GM19397 (cell line): ENCODE measurements at regions not wholly inside any gene's neighbourhood (a gene's known extent, or its start where the extent isn't known, plus 50 kb on each side); places are given as distances from the start of the nearest gene placed in this dataset.

ENCODE experiments used
- ATAC-seq: cut with Tn5 transposase; IDR thresholded peaks from one replicate; pipeline ENCODE4 v1.9.1; 2021; ENCODE audit warnings: mild to moderate bottlenecking, moderate library complexity; ENCODE audit not compliant: unreplicated experiment

DNA sequence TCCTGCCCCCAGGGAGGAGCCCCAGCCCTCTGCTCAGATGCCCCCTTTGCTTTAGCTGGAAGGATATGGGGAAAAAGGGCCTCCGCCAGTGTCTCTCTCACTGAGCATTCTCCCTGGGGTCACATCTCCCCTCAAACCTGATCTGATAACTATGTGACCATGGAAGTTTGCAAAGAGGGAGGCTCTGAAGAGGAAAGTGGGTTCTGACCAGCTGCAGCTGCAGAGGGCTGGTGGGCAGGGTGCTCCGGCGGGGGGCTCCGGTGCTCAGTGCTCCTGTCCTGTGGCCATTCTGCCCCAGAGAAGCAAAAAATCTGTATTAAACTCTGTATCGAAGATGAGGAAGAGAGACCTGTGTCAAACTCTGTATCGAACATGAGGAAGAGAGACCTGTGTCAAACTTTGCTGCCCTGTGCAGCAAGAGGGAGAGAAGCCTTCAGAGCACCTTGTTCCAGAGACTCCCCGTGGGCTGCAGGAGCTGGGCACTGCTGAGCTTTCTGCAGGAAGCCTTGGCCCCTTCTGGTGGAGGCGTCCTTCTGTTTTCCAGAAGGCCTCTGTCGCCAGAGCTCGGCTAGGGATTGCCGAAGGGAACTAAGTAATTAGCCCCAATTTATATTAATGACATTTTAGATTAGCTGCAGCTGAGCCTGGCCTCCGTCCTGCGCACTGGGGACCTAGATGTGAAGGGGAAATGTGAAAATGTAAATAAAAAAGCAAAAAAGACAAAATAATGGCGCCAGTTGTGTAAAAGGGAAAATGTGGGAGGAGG, 186.2 kb upstream of the C1orf174 start:
- ATAC-seq, result no peak

DNA sequence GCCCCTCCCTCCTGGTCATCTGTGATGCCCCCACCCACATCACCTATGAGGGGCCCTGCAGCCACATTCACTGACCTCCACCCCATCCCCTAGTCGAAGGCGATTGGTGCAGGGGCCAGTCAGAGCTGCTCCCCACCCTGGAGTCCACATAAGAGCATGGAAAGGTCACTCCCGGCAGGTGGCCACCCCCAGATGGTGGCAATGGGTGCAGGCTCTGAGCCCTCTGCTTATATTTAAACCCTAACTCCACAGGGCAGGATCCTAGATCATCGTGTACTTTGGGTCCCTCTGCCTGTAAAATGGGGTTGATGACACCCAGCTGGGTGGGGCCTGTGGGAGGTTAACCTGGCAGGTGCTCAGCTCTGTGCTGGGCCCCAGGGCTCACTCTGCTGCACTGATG, 186.8 kb upstream of the C1orf174 start:
- ATAC-seq, result no peak

DNA sequence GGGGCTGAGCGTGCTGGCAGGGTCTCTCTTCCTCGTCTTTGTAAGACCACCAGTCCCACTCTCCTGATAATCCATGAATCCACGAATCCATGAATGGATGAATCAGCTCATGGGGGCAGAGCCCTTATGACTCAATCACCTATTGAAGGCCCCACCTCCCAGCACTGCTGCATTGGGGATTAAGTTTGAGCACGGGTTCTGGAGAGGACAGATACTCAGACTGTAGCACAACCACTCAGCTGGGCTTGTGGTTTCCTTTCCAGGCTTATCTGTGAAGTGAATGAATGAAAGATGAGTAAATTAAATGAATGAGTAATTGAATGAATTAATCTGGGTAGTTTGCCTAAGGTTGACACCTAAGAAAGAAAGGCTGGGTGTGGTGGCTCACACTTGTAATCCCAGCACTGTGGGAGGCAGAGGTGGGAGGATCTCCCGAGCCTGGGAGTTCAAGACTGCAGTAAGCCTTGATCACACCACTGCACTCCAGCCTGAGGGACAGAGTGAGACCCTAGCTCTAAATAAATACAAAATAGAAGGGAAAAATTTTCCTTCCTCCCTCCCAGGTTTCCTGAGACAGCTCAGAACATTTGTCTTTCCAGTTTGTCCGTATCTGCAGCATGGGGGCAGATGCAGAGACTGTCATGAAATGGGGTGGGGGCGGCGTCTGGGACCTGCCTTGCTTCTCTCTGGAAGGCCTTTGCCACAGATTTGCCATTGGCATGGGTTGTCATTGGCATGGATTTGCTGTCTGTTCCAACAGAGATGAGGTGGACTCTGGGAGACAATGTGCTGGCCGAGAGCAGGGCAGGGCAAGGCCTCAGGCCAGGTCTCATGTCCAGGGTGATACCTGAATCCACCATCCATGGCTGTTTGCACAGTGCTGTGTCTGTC, 187.7 kb upstream of the C1orf174 start:
- no peak for ATAC-seq

DNA sequence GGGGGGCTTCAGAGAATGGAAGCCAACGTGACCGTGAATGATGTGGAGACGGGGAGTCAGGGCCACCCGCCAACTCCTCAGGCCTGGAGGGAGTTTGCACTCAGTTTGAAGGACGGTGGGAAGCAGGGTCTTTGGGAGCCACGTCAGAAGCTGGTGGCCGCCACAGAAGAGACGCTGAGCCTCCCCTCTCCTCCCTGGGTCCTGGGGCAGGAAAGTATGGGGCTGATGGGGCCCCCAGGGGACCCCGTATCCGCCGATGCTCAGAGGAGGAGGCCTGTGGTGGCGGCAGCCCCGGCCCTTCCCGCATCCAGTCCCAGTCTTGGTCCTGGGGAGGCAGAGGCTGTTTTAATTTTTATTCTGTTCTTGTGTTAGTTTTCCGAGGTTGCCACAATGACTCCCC, 188.6 kb upstream of the C1orf174 start:
- no peak for ATAC-seq

DNA sequence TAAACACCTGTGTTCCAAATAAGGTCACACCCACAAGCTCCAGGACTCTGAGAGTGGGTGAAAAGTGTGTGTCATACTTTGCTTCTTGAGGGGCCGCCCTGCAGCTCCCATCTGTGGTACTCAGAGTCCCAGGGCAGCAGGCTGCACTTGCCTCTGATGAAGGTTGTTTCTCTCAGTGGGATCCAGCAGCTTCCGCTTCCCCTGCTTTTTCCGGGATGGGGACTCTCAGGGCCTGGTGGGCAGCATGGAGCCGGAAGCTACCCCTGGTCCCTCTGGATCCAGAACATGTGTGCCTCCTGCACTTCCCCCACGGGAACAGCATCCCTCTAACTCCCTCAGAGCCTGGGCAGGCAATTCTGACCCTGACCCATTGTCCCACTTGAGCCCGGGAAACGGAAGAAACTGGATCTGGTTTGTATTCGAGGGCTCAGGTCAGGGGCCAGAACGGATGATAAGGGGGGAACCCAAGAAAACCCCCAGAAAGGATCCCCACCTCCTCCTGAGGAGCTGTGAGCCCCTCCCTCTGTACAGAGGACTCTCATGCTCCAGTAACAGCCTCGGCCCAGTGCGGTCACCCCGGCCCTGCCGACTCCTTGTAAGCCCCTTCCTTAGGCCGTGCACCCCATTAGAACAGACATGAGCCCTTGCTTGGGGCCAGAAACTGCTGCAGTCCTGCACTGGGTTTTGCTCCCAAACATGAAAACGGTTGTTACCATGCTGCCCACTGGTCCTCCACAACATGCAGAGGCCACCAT, 189.5 kb upstream of the C1orf174 start:
- no peak for ATAC-seq

DNA sequence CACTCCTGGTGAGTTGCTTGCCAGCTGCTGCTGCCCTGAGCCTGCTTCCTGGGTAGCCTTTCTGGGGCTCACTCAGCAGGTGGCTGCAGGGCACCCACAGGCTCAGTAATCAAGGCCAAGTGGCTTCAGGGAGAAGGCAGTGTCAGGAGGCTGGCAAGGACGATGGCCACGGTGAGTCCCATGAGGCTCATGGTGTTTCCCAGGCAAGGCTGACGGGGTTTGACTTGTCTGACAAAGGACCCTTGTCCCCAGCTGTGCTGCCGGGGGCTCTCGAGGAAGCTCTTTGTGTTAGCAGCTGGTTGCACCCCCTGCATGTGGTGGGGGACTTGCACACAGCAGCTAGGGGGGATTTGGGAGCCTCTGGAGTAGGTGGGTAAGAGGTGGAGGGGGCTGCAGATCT, 190.5 kb upstream of the C1orf174 start:
- ATAC-seq, result no peak

DNA sequence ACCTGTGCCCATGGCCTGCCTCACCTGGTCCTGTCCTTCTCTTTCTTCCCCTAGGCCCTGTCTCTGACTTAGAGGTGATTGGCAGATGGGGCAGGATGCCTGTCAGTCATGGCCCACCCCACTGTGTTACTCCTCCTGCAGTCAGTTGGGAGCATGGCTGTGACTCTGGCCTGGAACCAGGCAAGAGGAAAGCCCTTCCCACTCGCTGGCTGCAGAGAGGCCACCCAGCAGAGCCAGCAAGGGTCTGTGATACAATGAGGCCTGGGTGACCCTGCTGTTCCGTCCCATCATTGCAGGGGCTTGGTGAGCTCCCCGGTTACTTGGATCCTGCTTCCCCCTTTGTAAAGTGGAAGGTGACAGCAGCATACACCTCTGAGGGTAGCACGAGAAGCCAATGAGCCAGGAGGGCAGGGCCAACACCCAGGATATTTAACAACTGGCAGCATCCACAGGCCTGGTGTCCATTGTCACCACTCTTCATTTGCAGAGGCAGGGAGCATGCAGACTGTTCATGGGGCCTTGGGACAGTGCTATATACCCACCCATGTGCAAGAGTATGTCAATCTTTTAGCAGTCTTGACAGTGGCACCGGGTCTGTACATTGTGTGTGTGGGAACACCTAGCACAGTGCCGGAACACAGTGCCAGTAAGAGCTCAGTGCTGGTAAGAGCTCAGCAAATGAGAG, 191.0 kb upstream of the C1orf174 start:
- no peak for ATAC-seq

DNA sequence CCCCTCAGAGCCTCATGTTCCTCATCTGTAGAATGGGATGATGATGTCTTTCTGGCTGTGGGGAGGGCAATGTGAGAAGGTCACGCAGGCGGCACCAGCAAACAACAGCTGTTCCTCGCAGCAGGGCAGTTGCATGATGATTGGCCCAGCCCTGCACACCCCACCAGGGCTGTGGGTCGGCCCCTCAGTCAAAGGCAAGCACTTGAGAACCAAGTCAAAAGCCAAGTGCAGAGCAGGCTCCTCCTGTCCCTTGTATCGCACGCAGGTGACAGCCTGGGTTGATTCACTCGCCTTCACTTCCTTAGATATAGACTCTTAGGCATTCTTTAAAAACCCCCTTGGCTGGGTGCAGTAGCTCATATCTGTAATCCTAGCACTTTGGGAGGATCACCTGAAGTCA, 191.9 kb upstream of the C1orf174 start:
- no peak for ATAC-seq

DNA sequence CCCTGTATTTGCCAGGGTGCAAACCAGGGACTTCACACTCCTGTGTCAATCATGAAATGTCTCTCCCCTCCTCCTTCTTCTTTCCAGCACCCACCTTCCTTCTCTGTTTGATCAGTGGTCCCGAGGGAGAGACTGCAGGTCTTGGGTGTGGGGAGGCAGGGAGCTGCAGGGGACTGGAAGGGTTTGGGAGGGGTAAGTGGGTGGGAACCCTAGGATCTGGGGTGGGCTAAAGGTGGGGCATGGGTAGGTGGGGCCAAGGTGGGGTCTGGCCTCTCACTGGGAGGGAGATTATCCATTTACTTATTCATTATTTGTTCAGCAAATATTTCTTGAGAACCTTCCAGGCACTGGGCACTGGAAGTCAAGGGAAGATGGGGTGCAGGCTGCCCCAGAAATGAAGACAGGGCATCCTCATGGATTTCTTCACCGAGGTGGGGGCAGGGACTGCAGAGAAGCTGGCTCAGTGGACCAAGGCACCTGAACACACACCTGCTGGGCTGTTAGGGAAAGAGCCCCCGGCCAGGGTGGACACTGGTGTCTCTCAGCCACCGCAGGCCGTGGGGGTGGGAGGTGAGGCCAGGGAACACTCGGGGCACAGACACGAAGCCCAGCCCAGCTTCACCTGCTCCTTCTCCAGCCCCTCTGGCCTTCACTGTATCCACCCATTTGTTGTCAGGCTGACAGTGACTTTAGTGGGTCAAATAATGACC, 193.9 kb upstream of the C1orf174 start:
- no peak for ATAC-seq

DNA sequence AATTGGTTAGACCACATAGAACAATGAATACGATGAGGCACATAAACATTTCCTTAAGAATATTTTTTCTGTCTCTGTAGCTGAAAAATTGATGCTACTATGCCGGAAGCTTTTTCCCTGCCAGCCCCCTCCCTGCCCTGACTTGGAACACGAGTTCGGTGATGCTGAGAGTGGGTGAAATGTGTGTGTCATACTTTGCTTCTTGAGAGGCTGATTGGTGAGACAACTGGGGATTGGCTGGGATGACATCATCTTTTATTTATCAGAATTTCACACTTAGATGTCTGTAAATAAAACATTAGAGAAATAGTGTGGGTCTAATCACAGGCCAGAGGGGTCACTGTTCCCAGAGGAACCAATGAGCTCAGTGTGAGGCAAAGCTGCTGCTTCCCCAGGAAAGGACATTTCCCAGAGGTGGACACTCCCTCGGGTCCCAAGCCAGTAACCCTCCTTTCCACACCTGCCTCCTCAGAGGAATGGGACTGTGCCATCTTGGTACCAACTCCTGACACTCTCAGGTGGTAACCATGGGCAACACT, 195.4 kb upstream of the C1orf174 start:
- no peak for ATAC-seq

DNA sequence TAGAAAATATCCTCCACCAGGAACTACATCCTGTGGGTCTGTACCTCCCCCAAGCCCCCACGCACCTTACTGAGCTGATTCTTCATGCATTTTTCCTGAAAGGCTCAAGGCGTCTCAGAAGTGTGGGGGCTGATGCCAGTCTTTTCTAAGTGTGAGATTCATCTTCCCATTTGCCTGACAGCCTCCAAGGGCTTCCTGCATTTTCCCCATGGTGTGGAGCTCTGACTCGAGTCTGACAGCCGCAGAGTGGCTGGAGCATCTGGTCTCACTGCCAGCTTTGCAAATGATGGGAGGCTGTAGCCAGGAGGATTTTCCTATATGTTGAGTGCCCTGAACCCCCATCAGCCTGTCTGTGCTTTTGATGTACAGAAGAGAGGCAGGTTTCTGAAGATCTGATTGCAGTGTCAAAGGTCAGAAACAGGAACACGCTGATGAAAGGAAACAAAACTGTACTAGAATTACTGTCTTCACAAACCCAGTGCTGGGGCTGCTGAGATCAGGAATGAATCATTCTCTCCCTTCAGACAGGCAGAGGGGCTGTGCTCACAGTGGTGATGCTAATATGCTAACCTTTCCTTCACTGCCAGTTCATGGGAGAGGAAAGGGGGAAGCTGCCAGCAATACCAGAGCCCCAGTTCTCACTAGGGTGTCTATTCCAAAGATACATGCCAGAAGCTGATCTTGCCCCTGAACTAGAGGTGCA, 201.5 kb upstream of the C1orf174 start:
- ATAC-seq, result no peak

DNA sequence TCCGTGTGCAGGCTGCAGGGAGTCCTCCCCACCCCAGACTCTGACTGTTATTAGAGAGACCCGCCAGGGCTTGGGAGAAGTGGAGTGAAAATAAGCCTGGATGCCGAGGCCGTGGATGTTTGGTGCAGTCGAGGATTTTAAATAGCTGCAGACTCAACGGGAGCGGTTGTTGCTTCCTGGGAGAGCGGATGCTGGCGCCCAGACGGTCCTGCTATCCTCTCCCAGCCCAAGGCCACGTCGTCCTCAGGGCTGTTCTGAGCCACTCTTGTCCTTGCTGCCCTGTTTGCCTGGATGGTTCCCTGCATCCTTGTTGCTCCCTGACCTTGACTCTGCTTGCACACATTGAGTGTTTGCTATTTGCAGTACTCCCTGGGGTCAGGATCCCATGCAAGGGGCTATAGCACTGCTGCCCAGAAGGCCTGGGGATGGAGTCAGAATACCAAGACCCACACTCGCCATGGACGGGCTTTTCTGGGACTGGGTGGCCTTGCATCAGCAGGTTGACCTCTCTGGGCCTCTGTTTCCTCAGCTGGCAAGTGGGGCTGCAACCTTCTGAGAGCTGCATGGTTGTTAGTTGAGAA, 205.3 kb upstream of the C1orf174 start:
- ATAC-seq, result no peak

DNA sequence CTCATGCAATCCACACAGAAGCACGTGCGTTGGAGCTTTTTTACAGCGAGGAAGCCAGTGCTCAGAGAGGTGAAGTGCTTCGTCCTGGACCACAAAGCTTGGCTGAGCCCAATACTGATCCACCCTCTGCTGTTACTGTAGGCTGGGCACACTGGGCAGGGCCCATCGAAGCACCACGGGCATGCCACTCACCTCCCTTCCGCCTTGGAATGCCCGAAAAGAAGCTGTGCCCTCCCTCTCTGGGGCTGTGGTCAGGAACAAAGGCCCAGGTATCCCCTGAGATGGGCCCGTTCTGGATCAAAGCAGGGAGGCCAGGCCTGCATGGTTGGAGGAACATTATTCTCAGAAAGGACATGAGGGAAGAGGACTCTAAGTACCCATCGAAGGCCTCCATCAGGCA, 206.7 kb upstream of the C1orf174 start:
- no peak for ATAC-seq

DNA sequence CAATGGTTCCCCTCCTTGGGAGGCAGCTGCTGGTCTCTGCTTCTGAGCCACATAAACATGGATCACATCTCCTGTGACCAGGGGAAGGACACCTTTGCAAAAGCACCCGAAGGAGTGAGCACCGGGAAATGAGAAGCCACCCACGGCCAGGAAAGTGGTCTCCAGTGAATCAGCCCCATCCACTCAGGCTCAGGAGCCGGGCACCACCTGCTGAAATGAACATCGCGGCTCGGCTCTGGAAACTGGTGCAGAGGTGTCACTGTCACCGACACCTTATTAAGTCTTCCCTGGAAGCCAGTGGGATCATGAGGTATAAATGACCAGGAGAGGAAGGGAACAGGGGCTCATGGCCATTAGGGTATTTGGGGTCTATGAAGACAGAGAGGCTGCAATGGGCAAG, 207.2 kb upstream of the C1orf174 start:
- no peak for ATAC-seq

DNA sequence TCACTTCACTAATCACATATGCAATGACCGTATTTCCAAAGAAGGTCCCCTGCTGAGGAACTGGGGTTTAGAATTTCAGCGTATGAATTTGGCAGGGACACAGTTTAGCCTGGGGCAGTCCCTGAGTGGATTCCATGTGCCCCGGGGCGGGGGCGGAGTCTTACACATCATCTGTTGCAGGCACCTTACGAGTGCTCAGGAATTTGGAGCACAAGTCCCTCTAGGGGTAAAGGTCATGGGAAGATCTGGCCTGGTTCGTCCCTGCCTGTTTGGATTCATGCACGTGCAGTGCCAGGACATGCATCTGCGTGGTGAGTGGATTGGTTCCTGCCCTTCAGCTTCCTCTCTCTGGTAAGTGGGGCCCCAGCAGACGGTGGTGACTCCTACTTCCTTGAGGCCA, 208.3 kb upstream of the C1orf174 start:
- no peak for ATAC-seq

DNA sequence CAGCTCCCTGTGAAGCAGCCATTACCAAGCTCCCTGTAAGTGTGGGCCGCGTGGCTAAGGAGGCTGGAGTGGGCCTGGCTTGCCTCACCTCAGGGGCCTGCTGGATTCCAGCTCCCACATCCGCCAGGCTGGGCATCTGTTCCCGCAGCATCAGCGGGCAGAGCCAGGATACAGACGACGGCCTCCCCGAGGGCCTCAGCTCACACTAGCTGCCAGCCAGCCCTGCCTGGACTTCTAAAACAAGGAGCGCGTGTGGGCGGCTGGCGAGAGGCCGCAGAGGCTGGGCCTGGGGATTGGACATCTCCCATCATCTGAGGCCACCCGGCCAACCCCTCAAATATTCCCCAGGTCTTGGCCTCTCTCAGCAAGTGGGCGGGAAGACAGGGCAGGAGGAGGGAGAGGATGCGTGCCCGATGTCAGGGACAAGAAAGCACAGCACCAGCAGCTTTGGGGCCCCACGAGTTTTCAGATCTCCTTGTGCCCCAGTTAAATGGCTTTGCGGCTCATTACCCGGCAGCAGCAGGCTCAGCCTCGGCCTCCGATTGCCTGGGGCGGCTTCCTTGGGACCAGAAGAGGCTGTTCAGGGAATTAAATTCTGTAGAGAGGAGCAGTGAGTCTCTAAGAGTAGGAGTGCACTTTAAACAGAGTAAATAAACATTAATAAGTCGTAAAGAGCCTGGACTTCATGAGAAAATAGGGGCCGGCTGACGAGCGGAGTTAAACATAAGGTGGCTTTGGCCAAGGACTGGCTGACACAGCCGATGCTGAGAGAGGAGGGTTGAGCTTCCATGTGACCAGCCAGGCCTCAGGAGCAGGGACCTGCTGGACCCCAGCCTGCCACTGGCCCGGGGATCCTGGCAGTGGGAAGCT, 208.9 kb upstream of the C1orf174 start:
- no peak for ATAC-seq

DNA sequence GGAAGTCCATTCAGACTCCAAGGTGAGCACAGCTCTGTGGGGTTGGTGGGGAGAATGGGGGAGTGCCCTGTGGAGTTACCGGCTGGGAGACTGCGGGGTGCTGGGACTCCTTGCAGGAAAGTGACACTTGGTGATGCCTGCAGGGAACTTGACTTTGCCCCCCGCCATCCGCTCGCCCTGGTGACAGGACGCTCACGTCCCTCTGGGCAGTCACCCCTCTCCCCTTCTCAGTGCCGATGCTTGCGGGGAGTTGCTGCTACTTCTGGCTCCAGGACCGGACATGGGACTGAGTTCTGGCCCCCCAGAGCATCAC, 209.5 kb upstream of the C1orf174 start:
- no peak for ATAC-seq

DNA sequence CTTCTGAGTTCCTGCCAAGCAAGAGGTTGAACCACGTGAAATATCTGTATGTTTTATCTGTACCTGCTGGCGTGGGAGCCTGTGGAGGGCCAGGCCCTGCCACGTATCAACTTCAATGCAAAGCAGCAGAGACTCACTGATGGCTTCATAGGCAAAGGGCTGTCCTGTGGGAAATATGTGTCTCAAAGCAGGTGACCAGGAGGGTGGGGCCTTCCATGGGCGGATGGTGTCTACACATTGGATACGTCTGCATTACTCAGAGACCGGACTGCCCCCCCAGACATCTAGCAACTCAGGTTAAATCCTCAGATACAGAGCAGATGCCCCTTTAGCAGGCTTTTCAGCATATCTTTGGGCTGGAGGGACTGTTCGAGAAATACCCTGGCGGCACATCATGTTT, 210.8 kb upstream of the C1orf174 start:
- no peak for ATAC-seq
